Tibial nerve (tissue), 4 donors: ENCODE measurements at regions not wholly inside any gene's neighbourhood (a gene's known extent, or its start where the extent isn't known, plus 50 kb on each side); places are given as distances from the start of the nearest gene placed in this dataset.

ENCODE experiments used
- DNase-seq, 2 donors: peaks; one replicate each; pipeline ENCODE4 v3.0.0-alpha.2; 2019; ENCODE audit warnings: low spot score in 2 of 2
- H3K27ac ChIP-seq, 4 donors: fragments of 200-600 bp; sonication (generic) in 3 of 4; one replicate each; pipeline ENCODE4 v1.5.1; 2017 to 2019; ENCODE audit warnings: mild to moderate bottlenecking in 1 of 4
- H3K27me3 ChIP-seq, 2 donors: fragments of 200-600 bp; sonication (generic) in 1 of 2; one replicate each; pipeline versions ENCODE4 v1.5.1 to v1.6.0; 2017 to 2019
- H3K36me3 ChIP-seq, 3 donors: fragments of 200-600 bp; sonication (generic); one replicate each; pipeline ENCODE4 v1.5.1; 2018 to 2019
- H3K4me1 ChIP-seq, 4 donors: fragments of 200-600 bp; sonication (generic) in 3 of 4; one replicate each; pipeline ENCODE4 v1.5.1; 2017 to 2019
- H3K4me3 ChIP-seq, 4 donors: fragments of 200-600 bp; sonication (generic) in 3 of 4; one replicate each; pipeline ENCODE4 v1.5.1; 2017 to 2019; ENCODE audit warnings: mild to moderate bottlenecking in 1 of 4, moderate library complexity in 1 of 4
- H3K9me3 ChIP-seq, 4 donors: fragments of 200-600 bp; sonication (generic) in 3 of 4; one replicate each; pipeline ENCODE4 v1.5.1; 2017 to 2019
- CTCF ChIP-seq, 5 experiments: fragments of 200-600 bp in 3 of 5; fragments of 450-650 bp in 2 of 5; sonication (generic) in 3 of 5; IDR thresholded peaks; one replicate each; pipeline ENCODE4 v1.5.1; 2016 to 2019; ENCODE audit warnings: antibody characterized with exemption in 5 of 5, mild to moderate bottlenecking in 3 of 5, moderate library complexity in 2 of 5
- EP300 ChIP-seq, 2 donors: sonication (generic); formaldehyde crosslinking; IDR thresholded peaks; one replicate each; pipeline ENCODE4 v1.6.1; 2017; ENCODE audit warnings: antibody characterized with exemption in 2 of 2, mild to moderate bottlenecking in 1 of 2
- POLR2A ChIP-seq, 2 donors: fragments of 450-650 bp; IDR thresholded peaks; one replicate each; pipeline ENCODE4 v1.6.1; 2017; ENCODE audit warnings: antibody characterized with exemption in 2 of 2, mild to moderate bottlenecking in 2 of 2, moderate library complexity in 2 of 2
- WGBS, 2 donors: methylation state at CpG; one replicate each; pipeline ENCODE4 v1.1.5; 2018; 5-methylcytosine and 5-hydroxymethylcytosine counted together

DNA sequence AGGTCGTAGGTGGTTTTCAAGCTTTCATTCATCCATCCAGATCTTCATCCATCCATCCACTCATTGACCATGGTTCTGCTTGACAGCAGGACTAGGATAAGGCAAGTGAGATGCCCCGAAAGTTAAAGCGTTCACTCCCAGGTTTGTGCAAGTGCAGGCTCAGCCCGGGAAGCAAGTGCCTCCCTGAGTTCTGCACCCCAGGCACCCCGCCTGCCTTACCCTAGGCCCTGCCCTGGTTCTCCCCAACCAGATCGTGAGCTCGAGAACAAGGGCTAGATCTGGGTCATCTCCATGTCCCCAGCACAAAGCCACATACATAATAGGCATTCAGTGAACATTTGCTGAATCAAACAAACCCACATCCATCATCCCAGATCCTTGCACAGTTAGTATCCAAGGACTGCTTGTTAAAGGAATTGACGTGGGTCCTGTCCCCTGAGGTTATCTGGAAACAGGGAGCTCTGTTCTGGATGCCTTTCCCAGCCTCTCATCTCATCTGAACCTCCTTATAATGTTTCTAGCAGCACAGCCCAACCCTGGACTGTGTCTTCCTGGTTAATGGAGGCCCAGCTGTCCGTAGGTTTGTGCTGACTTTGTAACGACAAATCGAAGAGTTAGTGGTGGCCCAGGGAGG, 116.1 kb upstream of the GPC1 start:
- H3K36me3 ChIP-seq: no peaks in the 10 kb centered on the region
- DNase-seq: no peak
- H3K27ac ChIP-seq: peak overlapping the region in 3 of 4 donors; percentile 47 to 71 (median 69)
- no peak overlapping the region for H3K4me3 ChIP-seq
- peaks cover 0 to 21% (median 18%) of the 10 kb centered on the region in 4 donors for H3K4me1 ChIP-seq
- no peak for TF ChIP-seq POLR2A (IDR thresholded peaks at IDR 0.05)
- no peak for TF ChIP-seq EP300 (IDR thresholded peaks at IDR 0.05)
- no peak for TF ChIP-seq CTCF (IDR thresholded peaks at IDR 0.05)
- no peaks in the 10 kb centered on the region for H3K27me3 ChIP-seq
- WGBS, 2 donors: 53 to 61% methylated on average over 11 of the region's 11 CpGs
- H3K9me3 ChIP-seq: no peaks in the 10 kb centered on the region

- H3K27me3 ChIP-seq: no peaks in the 10 kb centered on the region
- TF ChIP-seq CTCF (IDR thresholded peaks at IDR 0.05): no peak
- no peak for TF ChIP-seq POLR2A (IDR thresholded peaks at IDR 0.05)
- TF ChIP-seq EP300 (IDR thresholded peaks at IDR 0.05): no peak
- H3K4me3 ChIP-seq: no peak overlapping the region
- WGBS, 2 donors: 67 to 73% methylated on average over 8 of the region's 9 CpGs
- no peak for DNase-seq
- peak overlapping the region in 3 of 4 donors; percentile 47 to 71 (median 69) for H3K27ac ChIP-seq
- H3K36me3 ChIP-seq: no peaks in the 10 kb centered on the region
- no peaks in the 10 kb centered on the region for H3K9me3 ChIP-seq
- H3K4me1 ChIP-seq: peaks cover 0 to 21% (median 18%) of the 10 kb centered on the region in 4 donors
These were observed 115.6 kb upstream of the GPC1 start for GRCh38 chr2:240319855-240320203.

- DNase-seq: no peak
- TF ChIP-seq POLR2A (IDR thresholded peaks at IDR 0.05) (no peak), EP300 (IDR thresholded peaks at IDR 0.05) (no peak), CTCF (IDR thresholded peaks at IDR 0.05) (no peak)
- WGBS, 2 donors: 16 to 38% methylated on average over 15 to 18 of the region's 25 CpGs
- H3K27ac ChIP-seq: peak overlapping the region in 3 of 4 donors; percentile 47 to 71 (median 69)
- H3K4me3 ChIP-seq: no peak overlapping the region
- H3K9me3 ChIP-seq: no peaks in the 10 kb centered on the region
- H3K36me3 ChIP-seq: no peaks in the 10 kb centered on the region
- peaks cover 0 to 23% (median 18%) of the 10 kb centered on the region in 4 donors for H3K4me1 ChIP-seq
- no peaks in the 10 kb centered on the region for H3K27me3 ChIP-seq
These were observed 115.1 kb upstream of the GPC1 start for GRCh38 chr2:240320204-240320993.

DNA sequence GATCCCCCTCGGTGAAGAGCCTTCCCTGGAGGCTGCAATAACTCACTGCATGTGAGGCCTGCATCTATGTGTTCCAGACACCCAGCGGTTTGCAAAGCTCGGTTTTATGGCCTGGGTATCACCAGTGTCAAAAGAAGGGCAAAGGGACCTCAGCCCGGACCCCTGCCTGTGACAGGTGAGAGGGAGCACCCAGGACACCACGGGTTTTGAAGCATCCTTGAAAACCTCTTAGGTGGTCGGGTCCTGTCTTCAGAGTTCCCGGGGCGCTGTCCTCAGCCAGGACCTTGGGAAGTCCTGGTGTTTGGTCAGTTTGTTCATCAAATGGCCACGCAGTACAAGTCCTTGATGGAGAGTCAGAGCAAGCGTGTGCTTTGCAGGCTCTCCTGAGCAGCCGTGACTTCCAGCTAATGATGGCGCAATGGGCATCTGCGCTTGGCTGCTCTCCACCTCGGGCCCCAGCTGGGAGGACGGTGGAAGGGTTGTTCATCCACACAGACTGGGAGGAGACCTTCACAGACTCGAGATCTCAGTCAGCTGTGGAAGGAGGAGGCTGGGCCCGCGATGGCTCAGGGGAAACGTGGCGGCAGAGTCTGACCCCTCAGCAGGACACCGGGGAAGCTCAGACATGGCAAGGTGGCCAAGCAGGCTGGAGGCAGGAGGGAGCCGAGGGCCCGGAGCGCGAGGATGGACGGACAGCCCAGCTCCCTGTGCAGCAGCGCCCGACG, 113.1 kb upstream of the GPC1 start:
- 83 to 90% methylated on average over 29 of the region's 29 CpGs for WGBS, 2 donors
- H3K4me3 ChIP-seq: no peak overlapping the region

More for the DNA sequence above, 113.1 kb upstream of the GPC1 start:
- peaks cover 0 to 32% (median 18%) of the 10 kb centered on the region in 4 donors for H3K4me1 ChIP-seq
- no peak for TF ChIP-seq EP300 (IDR thresholded peaks at IDR 0.05)
- no peak for TF ChIP-seq POLR2A (IDR thresholded peaks at IDR 0.05)
- no peak for TF ChIP-seq CTCF (IDR thresholded peaks at IDR 0.05)
- H3K36me3 ChIP-seq: no peaks in the 10 kb centered on the region
- H3K9me3 ChIP-seq: no peaks in the 10 kb centered on the region
- H3K27ac ChIP-seq: no peak overlapping the region
- DNase-seq: no peak
- H3K27me3 ChIP-seq: no peaks in the 10 kb centered on the region
